ENCODE measurements at regions not wholly inside any gene's neighbourhood (a gene's known extent, or its start where the extent isn't known, plus 50 kb on each side); places are given as distances from the start of the nearest gene placed in this dataset.

DNA sequence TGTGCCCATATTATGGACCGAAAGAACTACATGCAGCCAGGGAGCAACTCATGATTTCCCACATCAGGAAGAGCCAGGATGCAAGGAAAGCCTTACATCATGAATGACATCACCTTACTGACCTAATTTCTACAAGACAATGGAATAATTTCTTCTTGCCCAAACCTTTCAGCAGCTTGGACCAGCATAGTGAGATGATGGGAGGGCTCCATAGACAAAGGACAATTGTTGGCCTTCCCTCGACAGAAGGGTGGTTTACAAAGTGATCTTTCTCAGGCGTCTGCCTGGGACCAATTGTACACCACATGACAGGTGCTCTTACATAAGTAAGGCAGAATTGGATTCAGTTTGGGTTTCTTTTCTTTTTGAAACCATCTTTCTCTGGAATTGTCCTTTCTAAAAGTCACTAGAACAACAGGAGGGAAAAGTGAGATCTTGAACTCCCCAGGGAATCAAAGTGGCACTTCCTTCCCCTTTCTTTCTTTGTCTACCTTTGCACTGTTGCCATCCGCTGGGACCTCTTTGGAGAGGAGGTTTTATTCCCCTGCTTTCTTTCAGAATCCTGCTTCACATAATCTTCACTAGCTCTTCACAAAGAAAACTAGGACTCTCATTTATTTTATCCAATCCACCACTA is 51.7 kb upstream of the PAK1 start:
- peaks cover 7 to 10% of the 10 kb centered on the region in 2 donors for H3K4me1 ChIP-seq (ENCODE audit: control insufficient read depth in 2 of 2, insufficient read depth in 2 of 2, low read length in 2 of 2)
- no peak overlapping the region for H3K4me3 Mint-ChIP-seq
- CTCF ChIA-PET = no interaction called here
- H3K27me3 Mint-ChIP-seq = no peaks in the 10 kb centered on the region
- H3K27ac Mint-ChIP-seq = no peak overlapping the region
- no peak overlapping the region for H3K27ac ChIP-seq (ENCODE audit: low read length in 2 of 2)
- POLR2A ChIA-PET = no interaction called here
- no peak for TF ChIP-seq EZH2 (IDR thresholded peaks at IDR 0.05; ENCODE audit: borderline replicate concordance, insufficient read depth, low read depth, low read length, poor library complexity, severe bottlenecking)
- TF ChIP-seq, protein P1, sequence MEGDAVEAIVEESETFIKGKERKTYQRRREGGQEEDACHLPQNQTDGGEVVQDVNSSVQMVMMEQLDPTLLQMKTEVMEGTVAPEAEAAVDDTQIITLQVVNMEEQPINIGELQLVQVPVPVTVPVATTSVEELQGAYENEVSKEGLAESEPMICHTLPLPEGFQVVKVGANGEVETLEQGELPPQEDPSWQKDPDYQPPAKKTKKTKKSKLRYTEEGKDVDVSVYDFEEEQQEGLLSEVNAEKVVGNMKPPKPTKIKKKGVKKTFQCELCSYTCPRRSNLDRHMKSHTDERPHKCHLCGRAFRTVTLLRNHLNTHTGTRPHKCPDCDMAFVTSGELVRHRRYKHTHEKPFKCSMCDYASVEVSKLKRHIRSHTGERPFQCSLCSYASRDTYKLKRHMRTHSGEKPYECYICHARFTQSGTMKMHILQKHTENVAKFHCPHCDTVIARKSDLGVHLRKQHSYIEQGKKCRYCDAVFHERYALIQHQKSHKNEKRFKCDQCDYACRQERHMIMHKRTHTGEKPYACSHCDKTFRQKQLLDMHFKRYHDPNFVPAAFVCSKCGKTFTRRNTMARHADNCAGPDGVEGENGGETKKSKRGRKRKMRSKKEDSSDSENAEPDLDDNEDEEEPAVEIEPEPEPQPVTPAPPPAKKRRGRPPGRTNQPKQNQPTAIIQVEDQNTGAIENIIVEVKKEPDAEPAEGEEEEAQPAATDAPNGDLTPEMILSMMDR (IDR thresholded peaks at IDR 0.05) = no peak
- H3K9me3 Mint-ChIP-seq (ENCODE audit: insufficient read depth) = no peaks in the 10 kb centered on the region
- H3K9ac ChIP-seq (ENCODE audit: low read length) = no peak overlapping the region
- no peaks in the 10 kb centered on the region for H3K27me3 ChIP-seq (replicated peaks in 1 of 4; ENCODE audit: control extremely low read depth in 1 of 4, control insufficient read depth in 3 of 4, insufficient read depth in 4 of 4, low read length in 3 of 4)
- H4K20me1 ChIP-seq (ENCODE audit: control insufficient read depth, insufficient read depth, low read length, poor library complexity, severe bottlenecking) = no peaks in the 10 kb centered on the region
- H3K4me1 Mint-ChIP-seq = peaks cover 10% of the 10 kb centered on the region
- intact Hi-C loops (cut with micrococcal nuclease) = no loop called here
- H3K9me3 ChIP-seq (ENCODE audit: control extremely low read depth in 1 of 3, control insufficient read depth in 2 of 3, insufficient read depth in 1 of 3, low read length in 2 of 3) = no peaks in the 10 kb centered on the region
- H2AFZ ChIP-seq (ENCODE audit: insufficient read depth, low read depth, low read length, poor library complexity, severe bottlenecking) = no peak overlapping the region
- H3K4me2 ChIP-seq (replicated peaks; ENCODE audit: low read depth, low read length, poor library complexity, severe bottlenecking) = no peak overlapping the region
- ATAC-seq (ENCODE audit: low read depth) (peak; percentile 33), DNase-seq (peak; percentile 55)
- H3K4me3 ChIP-seq (ENCODE audit: control extremely low read depth in 1 of 5, extremely low read depth in 1 of 5, insufficient read depth in 1 of 5, low read depth in 2 of 5, low read length in 4 of 5) = no peak overlapping the region
- H3K79me2 ChIP-seq (ENCODE audit: control insufficient read depth, insufficient read depth, low read length) = no peaks in the 10 kb centered on the region
- WGBS (ENCODE audit: insufficient coverage) = 50% methylated on average over 2 of the region's 4 CpGs
- H3K36me3 ChIP-seq (replicated peaks in 1 of 2; ENCODE audit: control extremely low read depth in 1 of 2, control insufficient read depth in 1 of 2, extremely low read depth in 1 of 2, insufficient read depth in 2 of 2, low read length in 1 of 2) = no peaks in the 10 kb centered on the region

DNA sequence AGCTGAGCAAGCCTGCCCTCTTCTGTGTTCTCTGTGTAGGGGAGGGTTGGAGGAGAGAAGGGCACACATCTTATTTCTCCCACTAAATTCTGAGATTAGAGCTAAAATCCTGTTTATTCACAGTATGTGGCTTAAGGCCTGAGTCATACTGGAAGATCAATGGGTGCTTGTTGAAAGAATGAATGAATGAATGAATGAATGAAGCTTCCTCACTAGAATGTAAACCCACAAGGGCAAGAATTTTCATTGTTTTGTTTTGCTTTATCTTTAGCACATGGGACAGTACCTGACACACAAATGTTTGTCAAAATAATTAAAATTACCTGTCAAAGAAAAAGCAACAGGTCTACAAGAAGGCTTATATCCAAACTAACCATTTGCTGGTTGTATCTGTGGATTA is 50.6 kb upstream of the PAK1 start:
- no peak overlapping the region for H3K27ac ChIP-seq (ENCODE audit: low read length in 2 of 2)
- no peak overlapping the region for H3K4me3 ChIP-seq (ENCODE audit: control extremely low read depth in 1 of 5, extremely low read depth in 1 of 5, insufficient read depth in 1 of 5, low read depth in 2 of 5, low read length in 4 of 5)
- ChIA-PET CTCF (interaction anchor here (1.3 kb wide), 1 partner anchor 10 kb away, joined by 4 read pairs; no protein-coding TSS in a partner anchor), POLR2A (no interaction called here)
- no peak overlapping the region for H3K9ac ChIP-seq (ENCODE audit: low read length)
- no peaks in the 10 kb centered on the region for H3K79me2 ChIP-seq (ENCODE audit: control insufficient read depth, insufficient read depth, low read length)
- no peaks in the 10 kb centered on the region for H4K20me1 ChIP-seq (ENCODE audit: control insufficient read depth, insufficient read depth, low read length, poor library complexity, severe bottlenecking)
- no peak overlapping the region for H2AFZ ChIP-seq (ENCODE audit: insufficient read depth, low read depth, low read length, poor library complexity, severe bottlenecking)
- no peak overlapping the region for H3K4me2 ChIP-seq (replicated peaks; ENCODE audit: low read depth, low read length, poor library complexity, severe bottlenecking)
- ATAC-seq (ENCODE audit: low read depth) = no peak
- H3K4me1 Mint-ChIP-seq = peaks cover 10% of the 10 kb centered on the region
- peaks cover 7 to 10% of the 10 kb centered on the region in 2 donors for H3K4me1 ChIP-seq (ENCODE audit: control insufficient read depth in 2 of 2, insufficient read depth in 2 of 2, low read length in 2 of 2)
- H3K27me3 ChIP-seq (replicated peaks in 1 of 4; ENCODE audit: control extremely low read depth in 1 of 4, control insufficient read depth in 3 of 4, insufficient read depth in 4 of 4, low read length in 3 of 4) = no peaks in the 10 kb centered on the region
- no peaks in the 10 kb centered on the region for H3K9me3 ChIP-seq (ENCODE audit: control extremely low read depth in 1 of 3, control insufficient read depth in 2 of 3, insufficient read depth in 1 of 3, low read length in 2 of 3)
- no peak for TF ChIP-seq EZH2 (IDR thresholded peaks at IDR 0.05; ENCODE audit: borderline replicate concordance, insufficient read depth, low read depth, low read length, poor library complexity, severe bottlenecking)
- TF ChIP-seq, protein P1 (IDR thresholded peaks at IDR 0.05) = no peak
- H3K36me3 ChIP-seq (replicated peaks in 1 of 2; ENCODE audit: control extremely low read depth in 1 of 2, control insufficient read depth in 1 of 2, extremely low read depth in 1 of 2, insufficient read depth in 2 of 2, low read length in 1 of 2) = no peaks in the 10 kb centered on the region
- intact Hi-C loops (cut with micrococcal nuclease) = no loop called here
- H3K27me3 Mint-ChIP-seq = peaks cover 3% of the 10 kb centered on the region
- no peak for DNase-seq
- peak overlapping the region; percentile 1 for H3K27ac Mint-ChIP-seq
- H3K4me3 Mint-ChIP-seq = no peak overlapping the region
- H3K9me3 Mint-ChIP-seq (ENCODE audit: insufficient read depth) = no peaks in the 10 kb centered on the region
